ENCODE measurements at regions not wholly inside any gene's neighbourhood (a gene's known extent, or its start where the extent isn't known, plus 50 kb on each side); places are given as distances from the start of the nearest gene placed in this dataset.

DNA sequence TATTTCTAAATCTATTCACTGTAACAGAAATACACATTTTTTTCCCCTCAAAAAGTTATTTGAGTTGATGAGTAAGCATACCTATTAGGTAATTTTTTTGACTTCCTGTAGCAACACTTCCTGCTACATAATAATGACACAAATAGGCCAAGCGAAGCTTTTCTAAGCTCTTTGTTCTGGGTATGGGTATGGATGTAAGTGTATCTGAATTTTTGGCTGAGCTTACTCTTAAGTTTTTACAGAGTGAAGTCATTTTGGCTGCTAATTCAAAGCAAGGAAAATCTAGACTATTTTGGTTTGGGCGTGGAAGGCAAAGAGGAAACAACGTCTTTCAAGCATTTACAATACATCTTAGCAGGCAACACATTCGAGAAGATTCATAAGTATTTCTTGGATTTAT lies 1206.0 kb upstream of the FLRT2 start:
- TF ChIP-seq POLR2A (IDR thresholded peaks at IDR 0.05; ENCODE audit: low read depth, low read length) (no peak), EZH2 (IDR thresholded peaks at IDR 0.05; ENCODE audit: borderline replicate concordance, low read depth, low read length, severe bottlenecking) (no peak), POLR2AphosphoS5 (IDR thresholded peaks at IDR 0.05; ENCODE audit: insufficient read depth, low read depth, low read length) (no peak), MAX (IDR thresholded peaks at IDR 0.05; ENCODE audit: insufficient read depth, insufficient read length) (no peak), MYC (IDR thresholded peaks at IDR 0.05; ENCODE audit: low read depth, low read length) (no peak), JUN (IDR thresholded peaks at IDR 0.05; ENCODE audit: borderline replicate concordance, insufficient read depth, insufficient read length, low read depth) (peak; percentile 72), FOS (IDR thresholded peaks at IDR 0.05; ENCODE audit: borderline replicate concordance, insufficient read depth, low read length) (peak; percentile 10)
- TF ChIP-seq, protein P1, sequence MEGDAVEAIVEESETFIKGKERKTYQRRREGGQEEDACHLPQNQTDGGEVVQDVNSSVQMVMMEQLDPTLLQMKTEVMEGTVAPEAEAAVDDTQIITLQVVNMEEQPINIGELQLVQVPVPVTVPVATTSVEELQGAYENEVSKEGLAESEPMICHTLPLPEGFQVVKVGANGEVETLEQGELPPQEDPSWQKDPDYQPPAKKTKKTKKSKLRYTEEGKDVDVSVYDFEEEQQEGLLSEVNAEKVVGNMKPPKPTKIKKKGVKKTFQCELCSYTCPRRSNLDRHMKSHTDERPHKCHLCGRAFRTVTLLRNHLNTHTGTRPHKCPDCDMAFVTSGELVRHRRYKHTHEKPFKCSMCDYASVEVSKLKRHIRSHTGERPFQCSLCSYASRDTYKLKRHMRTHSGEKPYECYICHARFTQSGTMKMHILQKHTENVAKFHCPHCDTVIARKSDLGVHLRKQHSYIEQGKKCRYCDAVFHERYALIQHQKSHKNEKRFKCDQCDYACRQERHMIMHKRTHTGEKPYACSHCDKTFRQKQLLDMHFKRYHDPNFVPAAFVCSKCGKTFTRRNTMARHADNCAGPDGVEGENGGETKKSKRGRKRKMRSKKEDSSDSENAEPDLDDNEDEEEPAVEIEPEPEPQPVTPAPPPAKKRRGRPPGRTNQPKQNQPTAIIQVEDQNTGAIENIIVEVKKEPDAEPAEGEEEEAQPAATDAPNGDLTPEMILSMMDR (IDR thresholded peaks at IDR 0.05; ENCODE audit: extremely low read depth in 1 of 2, insufficient read depth in 1 of 2, low read depth in 1 of 2, low read length in 2 of 2) = no peak
